ENCODE measurements at regions not wholly inside any gene's neighbourhood (a gene's known extent, or its start where the extent isn't known, plus 50 kb on each side); places are given as distances from the start of the nearest gene placed in this dataset.
"Not testable (repeated sequence)": the region's sequence is repeated elsewhere in the genome, so short reads cannot be mapped to it uniquely, and the experiment has no call there.

DNA sequence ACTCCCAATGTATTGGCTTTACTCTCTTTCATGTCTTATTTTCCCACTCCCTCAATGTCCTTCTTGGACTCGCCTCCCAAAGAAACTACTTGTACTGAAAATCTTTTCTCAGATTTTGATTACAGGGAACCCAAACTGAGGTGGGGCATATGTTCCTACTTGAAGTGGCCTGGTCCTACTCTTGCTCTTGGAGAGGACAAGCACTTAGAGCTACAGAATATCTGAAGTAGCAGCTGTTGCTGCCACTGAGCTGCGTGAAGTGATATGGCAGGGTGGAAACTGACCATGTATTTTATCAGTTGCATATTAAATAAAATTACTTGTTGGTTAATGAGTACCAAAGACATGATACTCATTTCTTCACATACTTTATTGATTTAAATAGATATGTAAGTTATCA, 129.5 kb downstream of the TSEN15 start:
- no peak for DNase-seq

DNA sequence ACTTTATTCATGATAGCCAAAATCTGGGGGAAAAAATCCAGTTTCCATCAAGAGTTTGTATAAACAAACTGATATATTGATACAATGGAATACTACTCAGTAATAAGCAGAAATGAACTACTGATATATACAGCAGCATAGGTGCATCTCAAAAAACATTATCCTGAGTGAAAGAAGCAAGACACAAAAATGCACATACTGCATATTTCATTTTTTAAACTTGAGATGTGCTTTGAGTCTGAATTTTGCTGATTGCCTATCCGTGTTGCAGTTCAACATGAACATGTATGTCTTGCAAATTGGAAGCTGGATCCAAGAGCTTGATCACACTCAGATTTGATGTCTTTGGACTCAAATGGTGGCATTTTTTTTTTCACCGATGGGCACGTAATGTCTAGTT, 132.4 kb downstream of the TSEN15 start:
- DNase-seq = no peak

DNA sequence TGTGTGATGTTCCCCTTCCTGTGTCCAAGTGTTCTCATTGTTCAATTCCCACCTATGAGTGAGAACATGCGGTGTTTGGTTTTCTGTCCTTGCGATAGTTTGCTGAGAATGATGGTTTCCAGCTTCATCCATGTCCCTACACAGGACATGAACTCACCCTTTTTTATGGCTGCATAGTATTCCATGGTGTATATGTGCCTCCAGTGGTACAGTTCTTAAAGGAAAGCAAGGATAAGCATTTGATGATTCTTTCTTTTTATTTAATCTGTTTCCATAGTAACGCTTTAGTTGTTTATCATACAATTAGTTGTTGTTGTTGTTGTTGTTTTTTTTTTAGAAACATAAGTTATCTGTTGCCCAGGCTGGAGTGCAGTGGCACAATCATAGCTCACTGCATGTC, 133.1 kb downstream of the TSEN15 start:
- not testable (repeated sequence) for DNase-seq

DNA sequence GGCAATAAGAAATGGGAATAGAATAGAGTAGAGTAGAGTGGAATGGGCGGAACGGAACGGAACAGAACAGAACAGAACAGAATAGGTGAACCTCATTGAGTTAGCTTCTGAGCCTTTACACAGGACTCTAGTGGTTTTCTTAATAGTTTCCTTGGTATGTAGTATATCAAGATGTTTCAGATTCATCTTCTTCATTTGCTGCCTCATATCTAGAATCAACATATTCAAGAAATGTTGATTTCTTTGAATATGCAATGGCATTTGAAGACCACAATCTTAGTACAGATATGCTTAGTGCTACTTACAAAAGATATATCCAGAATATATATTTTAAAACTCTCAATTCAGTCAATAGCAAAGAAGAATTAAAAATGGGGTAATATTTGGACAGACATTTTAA, 133.8 kb downstream of the TSEN15 start:
- no peak for DNase-seq

DNA sequence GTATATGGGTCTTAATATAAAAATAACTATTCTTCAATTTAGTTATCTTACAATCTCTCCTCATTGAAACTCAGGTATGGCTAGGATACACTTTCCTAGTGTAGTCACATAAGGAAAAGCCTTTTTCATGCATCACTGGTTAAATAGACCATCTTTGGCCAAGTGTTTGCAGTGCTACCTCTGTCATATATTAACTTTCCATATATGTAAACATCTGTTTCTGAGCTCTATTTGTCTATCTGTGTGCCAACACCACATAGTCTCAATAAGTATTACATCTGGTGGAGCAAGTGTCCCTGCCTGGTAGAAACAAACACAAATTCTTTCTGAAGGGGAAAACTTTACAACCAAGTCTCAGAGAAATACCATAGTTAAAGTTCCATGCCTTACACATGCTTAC, 134.6 kb downstream of the TSEN15 start:
- DNase-seq = no peak

DNA sequence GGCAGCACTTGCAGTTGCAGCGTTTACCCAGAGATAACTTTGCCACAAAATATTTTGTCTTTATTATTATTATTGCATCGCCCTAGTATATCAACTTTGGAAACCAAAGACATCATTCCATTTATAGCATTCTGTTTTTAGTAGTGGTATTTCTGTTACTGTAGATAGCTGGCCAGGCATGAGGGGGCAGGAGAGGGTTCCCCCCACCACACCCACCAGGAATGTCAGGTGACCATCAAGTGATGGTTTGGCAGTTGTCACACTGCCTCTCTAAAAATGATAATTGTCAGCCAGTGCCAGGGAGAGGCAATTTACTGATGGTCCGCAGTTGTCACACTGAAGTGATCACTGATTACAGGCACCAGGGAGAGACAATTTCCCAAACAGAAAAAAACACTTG, 135.6 kb downstream of the TSEN15 start:
- no peak for DNase-seq

DNA sequence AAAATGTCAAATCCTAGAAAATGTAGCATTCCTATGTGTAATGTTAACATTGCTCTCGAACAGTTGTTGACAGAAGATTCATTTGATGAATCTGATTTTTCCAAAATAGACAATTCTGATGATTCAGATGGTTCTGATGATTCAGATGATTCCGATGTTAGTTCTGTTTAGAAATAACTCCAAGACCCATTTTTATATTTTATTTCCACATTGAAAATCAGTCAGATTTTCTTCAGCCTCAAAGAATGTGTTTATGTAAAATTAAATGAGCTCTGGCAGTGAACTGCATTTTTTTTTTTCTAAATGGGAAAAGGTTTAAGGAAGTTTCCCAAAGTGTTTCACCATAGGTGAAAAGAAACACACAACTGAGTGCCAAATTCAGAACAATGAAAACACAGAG, 136.5 kb downstream of the TSEN15 start:
- peak in 1 of 51 donors; percentile 0 for DNase-seq

DNA sequence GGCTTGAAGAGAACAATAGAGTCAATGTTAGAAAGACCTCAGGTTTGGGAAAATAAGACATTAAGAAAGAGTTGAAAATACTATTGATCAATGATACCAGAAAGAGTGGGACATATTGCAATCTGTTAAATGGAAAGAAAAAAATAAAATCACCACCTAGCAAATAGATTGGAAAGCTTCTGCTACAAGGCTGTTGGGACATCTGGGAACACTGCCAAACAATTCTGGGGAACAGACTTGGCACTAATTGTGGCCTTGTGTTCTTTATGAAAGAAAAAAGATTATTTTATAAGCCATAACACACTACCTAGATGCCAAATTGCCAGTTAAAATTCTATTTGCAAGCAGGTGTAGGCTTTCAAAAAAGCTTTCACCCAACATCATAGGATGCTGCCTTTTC, 137.8 kb downstream of the TSEN15 start:
- peak in 4 of 51 donors; percentile 1 to 24 (median 2) for DNase-seq

DNA sequence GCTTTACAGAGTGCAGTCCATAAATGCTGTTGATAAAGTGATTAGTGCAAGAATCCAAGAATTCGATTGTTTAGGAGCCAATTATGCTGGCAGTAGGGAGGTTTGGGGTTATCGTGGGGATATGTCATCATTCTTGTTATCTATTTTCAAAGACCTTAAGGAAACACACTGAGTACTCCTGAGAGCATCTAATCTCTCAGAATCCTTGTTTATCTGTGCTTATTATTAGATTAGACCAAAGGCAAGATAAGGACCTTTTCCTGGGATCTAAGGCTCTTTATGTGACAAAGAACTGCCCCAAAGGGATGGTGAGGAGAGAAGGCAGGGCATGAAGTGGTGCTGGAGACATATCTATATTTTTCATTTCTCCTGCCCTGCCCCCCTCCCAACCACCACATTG, 139.1 kb downstream of the TSEN15 start:
- no peak for DNase-seq

DNA sequence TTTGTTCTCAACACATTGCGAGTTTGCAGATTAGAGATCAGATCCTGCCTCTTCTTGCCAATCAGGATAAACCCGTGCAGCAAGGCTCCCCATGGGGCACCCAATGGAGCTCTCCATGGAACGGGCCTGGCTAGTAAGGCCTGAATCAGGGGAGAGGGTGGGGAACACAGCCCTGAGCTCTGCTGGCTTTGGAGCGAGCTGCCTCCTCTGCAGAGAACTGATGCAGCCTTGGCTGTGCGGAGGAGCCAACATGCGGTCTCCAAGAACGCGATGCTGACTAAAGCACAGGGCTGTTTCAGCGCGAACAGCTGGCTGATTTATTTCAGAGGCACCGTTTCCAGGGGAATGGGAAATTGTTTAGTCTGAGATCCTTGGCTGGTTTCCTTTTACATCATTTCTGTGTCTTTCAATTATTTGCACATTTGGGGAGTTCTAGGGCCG, 139.7 kb downstream of the TSEN15 start:
- peak in 32 of 51 donors; percentile 3 to 70 (median 16) for DNase-seq

DNA sequence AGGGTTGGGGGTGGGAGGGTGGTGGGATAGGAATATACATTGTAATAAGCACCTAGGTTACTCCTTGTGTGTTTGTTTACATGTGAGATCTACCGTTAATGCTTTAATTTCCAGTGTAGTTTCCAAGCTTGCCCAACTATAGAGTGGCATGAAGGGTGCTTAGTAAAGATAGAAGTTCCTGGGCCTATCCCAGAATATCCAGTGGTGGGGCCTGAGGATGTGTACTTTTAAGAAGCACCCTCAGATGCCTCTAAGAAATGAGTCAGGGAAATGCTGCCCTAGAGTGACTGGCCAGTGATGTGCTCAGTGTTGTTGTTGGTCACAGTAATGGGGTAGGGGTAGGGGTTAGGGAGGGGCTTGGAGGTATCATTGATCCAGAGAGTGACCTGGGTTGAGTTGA, 141.3 kb downstream of the TSEN15 start:
- DNase-seq = no peak

DNA sequence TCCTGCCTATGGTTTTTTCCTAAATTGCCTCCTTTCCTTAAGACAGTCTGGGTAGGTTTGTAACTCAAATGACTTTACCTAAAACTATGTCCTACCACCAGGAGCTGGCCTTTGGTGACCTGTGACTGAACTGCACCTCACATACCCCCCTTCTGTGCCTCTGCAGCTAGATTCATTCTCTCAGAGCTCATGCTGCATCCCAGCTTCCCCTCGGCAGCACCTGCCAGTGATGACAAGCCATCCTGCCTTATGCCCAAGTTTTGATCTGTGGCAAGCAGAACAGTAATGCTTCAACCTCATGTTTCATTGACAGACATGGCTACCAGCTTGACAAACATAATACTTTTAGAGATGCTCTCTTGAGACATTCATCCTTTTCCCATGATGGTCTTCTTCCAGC, 141.9 kb downstream of the TSEN15 start:
- DNase-seq = no peak

DNA sequence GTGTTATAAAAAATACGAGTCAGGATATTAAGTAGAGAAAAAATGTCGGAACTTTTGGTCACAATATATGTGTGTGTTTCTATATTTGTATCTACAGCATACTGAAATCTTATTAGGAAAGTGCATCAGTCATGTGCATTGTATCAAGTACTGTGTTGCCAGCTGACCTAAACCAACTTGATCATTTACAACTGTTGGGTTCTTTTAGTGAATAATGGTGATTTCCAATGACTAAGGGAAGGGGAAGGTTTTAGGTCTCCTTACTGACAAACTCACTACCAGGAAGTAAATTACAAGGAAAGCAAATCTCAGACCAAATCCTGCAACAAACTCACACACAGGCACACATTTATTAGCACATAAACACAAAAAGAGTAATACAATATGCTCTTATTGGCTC, 142.7 kb downstream of the TSEN15 start:
- no peak for DNase-seq

DNA sequence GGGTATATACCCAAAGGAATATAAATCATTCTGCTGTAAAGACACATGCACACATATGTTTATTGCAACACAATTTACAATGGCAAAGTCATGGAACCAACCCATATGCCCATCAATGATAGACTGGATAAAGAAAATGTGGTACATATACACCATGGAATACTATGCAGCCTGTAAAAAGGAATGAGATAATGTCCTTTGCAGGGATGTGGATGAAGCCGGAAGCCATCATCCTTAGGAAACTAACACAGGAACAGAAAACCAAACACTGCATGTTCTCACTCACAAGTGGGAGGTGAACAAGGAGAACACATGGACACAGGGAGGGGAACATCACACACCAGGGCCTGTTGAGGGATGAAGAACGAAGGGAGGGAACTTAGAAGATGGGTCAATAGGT, 144.2 kb downstream of the TSEN15 start:
- not testable (repeated sequence) for DNase-seq

DNA sequence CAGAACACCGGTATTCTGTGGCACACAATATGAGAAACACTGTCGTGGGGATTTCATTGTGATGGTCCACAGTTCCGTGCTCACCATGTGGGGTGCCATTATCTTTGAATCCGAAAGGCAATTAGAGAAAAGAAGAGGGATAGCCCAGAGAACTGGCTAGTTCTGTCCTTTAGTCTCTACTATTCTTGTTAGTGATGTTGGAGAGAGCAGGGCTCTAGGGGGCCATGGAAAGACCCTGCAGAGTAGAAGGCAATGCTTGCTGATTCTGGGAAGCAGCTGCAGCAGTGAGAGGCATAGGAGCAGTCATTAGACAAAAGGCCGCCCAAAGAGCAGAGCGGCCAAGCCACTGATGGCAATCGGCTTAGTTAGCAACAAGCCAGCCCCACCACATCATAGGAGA, 146.3 kb downstream of the TSEN15 start:
- DNase-seq = no peak

DNA sequence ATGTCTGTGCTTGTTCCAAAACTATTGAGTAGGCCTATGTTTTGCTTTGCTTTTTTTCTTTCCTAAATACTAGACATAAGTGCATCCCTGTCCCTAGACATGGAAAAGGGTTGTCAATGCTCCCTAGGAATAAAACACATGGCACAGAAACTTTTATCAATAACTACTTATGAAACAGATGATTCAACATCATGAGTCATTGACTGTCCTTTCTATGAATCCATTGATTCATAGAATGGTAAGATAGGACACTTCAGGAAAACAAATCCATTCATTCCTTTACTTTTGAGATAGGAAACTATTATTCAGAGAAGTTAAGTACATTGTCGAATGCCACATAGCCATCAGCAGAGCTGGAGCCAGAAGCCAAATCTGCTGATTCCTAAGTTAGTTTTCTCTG, 147.5 kb downstream of the TSEN15 start:
- DNase-seq = no peak

DNA sequence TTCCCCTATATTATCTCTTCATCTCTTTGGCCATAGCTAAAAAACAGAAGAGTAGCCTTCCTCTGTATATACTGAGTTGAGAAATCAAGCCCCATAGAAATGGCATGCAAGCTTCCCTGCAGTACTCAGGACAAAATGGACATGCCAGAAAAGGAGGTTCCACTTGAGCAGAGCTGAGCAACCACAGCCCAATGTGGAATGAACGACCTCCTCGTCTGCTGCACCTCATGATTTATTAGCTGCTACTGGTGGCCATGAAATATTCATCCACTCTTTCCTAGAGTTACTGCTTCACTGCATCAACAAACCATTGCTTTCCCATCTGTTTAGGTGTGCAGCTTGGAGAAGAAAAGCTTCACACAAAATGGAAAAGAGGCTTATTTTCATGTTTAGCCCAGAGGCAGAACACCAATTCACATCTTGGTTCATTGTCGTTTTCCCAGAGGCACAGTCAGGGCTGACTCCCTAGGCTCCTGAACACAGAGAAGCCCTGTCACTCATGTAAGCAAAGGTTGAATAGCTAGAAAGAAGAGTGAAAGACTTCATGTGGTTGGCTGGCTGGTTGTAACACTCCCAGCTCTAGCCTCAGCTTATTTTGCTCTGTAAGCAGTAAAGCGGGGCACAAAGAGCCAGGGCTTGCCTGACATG, 148.0 kb downstream of the TSEN15 start:
- DNase-seq = no peak

DNA sequence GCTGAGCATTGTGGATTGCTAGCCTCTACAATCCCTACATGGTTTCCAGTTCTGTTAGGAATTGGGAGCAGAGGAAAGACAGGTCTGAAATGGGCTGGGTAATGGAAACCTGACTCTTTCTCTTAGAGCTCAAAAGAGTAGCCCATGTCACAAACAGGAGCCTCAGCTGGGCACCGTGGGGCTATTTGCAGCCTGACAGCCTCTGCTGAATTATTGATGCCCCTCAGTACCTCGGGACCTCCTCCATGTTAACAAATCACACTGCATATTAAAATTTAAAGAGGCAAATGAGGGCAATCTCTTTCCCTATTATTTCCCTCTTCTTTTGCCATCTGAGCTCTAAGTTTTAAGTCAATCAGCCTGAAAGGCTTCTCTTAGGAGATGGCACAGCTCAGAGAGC, 157.1 kb downstream of the TSEN15 start:
- DNase-seq = no peak

DNA sequence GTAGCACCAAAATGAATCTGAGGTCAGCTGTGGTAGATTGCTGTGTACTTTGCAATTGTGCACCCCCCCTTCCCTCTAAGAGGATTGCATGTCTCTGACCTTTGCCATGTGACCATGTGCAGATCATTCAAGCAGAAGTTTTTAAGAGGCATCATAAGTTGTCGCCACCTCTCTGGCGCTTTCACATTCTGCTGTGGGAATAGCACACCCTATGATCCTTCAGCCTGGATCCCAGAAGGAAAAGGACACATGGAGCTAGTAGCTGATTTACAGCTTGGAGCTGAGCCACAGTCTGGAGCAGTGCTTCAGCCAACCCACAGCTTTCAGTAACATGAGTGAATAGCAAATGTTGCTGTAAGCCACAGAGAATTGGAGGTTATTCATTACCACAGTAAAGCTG, 158.5 kb downstream of the TSEN15 start:
- DNase-seq = no peak

DNA sequence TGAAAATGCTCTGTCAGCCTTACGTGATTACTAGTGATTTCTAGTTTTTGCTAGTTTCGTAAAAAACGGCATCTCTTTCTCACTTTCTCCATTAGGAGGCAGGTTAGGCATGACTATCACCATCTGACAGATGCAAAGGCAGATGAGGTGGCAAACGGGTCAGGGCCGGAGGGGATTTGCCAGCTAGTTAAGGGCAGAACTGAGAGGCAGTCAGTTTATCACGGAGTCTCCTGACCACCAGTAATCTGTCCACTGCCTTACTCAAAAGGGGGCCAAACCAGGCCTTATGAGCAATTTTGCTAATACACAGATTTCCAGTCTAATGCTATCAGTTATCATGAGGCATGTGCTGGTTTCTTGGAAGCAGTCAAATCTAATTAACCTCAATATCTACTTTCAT, 159.3 kb downstream of the TSEN15 start:
- DNase-seq = no peak

DNA sequence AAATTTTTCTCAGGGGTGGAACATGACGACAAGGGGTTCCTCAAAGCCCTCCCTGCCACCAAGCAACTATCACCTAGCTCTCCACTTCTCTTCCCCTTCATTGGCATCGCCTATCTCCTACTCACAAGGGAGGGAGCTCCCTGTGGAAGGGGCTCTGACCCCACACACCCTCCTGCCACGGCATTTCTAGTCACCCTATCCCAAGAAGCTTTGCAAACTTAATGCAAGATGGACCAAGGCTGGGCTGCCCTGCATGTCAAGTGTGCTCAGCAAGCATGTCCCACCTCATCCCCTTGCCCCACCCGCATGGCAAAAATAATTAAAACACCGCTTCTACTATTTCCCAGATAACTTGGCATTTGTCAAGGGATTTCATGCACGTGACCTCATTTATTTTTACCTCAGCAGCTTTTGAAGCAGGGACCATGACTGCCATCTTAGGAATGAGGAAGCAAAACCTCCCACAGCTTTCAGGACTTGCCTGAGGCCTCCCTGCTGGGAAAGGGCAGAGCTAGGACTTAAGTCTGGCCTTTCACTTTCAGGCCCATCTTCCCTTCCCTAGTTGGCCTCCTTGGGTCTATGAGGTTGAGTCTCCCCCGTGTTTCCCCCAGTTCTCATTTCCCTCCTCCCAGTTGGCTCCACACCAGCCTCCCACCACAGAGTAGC, 161.3 kb downstream of the TSEN15 start:
- no peak for DNase-seq

DNA sequence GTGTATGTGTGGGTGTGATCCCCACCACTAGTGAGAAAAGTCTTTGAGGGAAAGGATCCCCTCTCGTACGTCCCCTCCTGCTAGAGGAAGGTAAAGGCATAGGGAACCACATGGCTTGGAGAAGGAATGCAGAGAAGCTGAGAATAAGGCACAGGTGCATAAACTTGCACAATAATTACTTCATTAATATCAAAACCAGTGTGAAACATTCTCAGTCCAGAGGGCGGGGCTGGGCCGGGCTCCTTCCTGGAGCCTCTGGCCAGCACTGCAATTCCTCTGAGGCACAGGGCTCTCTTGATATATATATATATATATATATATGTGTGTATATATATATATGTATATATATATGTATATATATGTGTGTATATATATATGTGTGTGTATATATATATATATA, 162.6 kb downstream of the TSEN15 start:
- no peak for DNase-seq

DNA sequence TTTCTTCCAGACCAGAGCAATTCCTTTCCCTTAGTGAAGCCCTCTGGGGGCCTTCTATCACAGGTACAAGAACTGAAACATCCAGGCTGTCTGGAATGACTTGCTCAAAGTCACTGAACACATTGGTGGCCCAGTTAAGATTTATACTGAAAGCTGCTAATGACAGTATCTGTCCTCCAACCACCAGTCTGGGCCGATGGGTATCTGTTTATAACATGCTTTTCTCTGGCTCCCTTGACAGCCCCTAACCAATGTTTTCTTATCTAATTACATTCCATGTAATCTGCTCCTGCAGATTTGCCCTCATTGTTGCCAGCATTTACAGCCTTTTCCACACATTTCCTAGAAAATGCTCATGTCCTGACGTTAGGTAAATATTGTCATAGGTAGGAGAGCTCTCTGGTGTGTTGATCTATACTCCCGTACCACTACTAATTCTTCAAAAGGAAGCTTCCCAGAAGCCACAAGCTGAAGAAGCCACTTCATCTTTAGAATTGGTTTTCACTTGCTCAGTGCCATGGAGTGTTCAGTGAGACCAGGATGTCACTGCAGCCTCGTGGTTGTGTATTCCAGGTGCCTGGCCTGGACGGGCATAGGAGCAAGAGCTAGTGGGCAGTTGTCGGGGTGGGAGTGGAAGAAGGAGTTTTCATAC, 163.9 kb downstream of the TSEN15 start:
- no peak for DNase-seq
